Glutamatergic neuron (in vitro differentiated cells): ENCODE measurements at regions not wholly inside any gene's neighbourhood (a gene's known extent, or its start where the extent isn't known, plus 50 kb on each side); places are given as distances from the start of the nearest gene placed in this dataset.
"Not testable (repeated sequence)": the region's sequence is repeated elsewhere in the genome, so short reads cannot be mapped to it uniquely, and the experiment has no call there.

Experiments used
- DNase-seq: peaks from one replicate; pipeline ENCODE4 v3.0.0; 2022
- H3K27ac Mint-ChIP-seq: one replicate; pipeline ENCODE4 v1.8.0; 2020; ENCODE audit warnings: mild to moderate bottlenecking, mixed read lengths, inconsistent platforms; ENCODE audit not compliant: unreplicated experiment
- H3K27me3 Mint-ChIP-seq: one replicate; pipeline ENCODE4 v1.8.0; 2020; ENCODE audit warnings: mild to moderate bottlenecking, moderate library complexity, mixed read lengths, inconsistent platforms; ENCODE audit not compliant: unreplicated experiment
- H3K36me3 Mint-ChIP-seq: one replicate; pipeline ENCODE4 v1.8.0; 2020; ENCODE audit warnings: mild to moderate bottlenecking, mixed read lengths, inconsistent platforms; ENCODE audit not compliant: unreplicated experiment
- H3K4me1 Mint-ChIP-seq: one replicate; pipeline ENCODE4 v1.8.0; 2020; ENCODE audit warnings: mild to moderate bottlenecking, low read depth, mixed read lengths, inconsistent platforms; ENCODE audit not compliant: unreplicated experiment
- H3K4me3 Mint-ChIP-seq: one replicate; pipeline ENCODE4 v1.8.0; 2020; ENCODE audit warnings: mild to moderate bottlenecking, mixed read lengths, inconsistent platforms; ENCODE audit not compliant: unreplicated experiment
- H3K9me3 Mint-ChIP-seq: one replicate; pipeline ENCODE4 v1.8.0; 2020; ENCODE audit warnings: mild to moderate bottlenecking, moderate library complexity, mixed read lengths, inconsistent platforms; ENCODE audit not compliant: unreplicated experiment
- TF ChIP-seq, protein P1 (sequence below): fragments of 200-600 bp; sonication (generic); IDR thresholded peaks from one replicate; pipeline ENCODE4 v1.5.0; 2021; ENCODE audit not compliant: partially characterized antibody, unreplicated experiment

DNA sequence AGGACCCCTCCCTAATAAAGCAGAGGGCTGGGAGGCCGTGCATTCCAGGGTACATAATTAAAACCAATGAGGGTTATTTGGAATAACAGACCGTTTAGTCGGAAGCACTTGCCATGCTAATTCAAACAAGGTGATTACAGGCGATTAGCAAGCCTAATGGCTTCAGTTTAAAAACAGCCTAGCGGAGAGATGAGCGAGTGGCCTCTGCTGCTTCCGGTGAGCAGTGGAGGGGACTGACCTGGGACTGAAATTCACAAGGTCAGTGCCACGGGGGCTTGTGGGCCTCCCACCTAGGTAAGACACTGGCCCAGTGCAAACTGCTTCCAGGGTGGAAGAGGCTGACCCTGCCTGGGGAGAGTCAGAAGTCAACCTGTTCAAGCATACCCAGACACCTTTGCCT lies 56.8 kb upstream of the ALX4 start:
- H3K4me1 Mint-ChIP-seq = peaks cover 9% of the 10 kb centered on the region
- no peak overlapping the region for H3K4me3 Mint-ChIP-seq
- H3K9me3 Mint-ChIP-seq = no peaks in the 10 kb centered on the region
- TF ChIP-seq, protein P1, sequence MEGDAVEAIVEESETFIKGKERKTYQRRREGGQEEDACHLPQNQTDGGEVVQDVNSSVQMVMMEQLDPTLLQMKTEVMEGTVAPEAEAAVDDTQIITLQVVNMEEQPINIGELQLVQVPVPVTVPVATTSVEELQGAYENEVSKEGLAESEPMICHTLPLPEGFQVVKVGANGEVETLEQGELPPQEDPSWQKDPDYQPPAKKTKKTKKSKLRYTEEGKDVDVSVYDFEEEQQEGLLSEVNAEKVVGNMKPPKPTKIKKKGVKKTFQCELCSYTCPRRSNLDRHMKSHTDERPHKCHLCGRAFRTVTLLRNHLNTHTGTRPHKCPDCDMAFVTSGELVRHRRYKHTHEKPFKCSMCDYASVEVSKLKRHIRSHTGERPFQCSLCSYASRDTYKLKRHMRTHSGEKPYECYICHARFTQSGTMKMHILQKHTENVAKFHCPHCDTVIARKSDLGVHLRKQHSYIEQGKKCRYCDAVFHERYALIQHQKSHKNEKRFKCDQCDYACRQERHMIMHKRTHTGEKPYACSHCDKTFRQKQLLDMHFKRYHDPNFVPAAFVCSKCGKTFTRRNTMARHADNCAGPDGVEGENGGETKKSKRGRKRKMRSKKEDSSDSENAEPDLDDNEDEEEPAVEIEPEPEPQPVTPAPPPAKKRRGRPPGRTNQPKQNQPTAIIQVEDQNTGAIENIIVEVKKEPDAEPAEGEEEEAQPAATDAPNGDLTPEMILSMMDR = no peak
- H3K27me3 Mint-ChIP-seq = peaks cover 2% of the 10 kb centered on the region
- no peak for DNase-seq
- H3K27ac Mint-ChIP-seq = no peak overlapping the region
- no peaks in the 10 kb centered on the region for H3K36me3 Mint-ChIP-seq

DNA sequence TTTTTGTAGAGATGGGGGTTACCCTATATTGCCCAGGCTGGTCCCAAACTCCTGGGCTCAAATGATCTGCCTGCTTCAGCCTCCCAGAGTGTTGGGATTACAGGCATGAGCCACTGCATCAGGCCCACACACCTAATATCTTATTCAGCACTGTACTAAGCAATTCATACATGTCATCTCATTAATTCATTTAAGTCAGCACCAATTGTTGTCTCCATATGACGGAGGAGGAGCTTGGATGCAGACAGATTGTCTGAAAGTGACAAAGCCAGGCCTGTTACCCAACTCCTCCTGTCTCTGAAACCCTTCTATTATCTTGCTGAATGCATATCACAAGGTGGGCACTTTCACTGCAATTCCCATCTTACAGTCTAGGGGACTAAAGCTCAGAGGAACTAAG lies 57.5 kb upstream of the ALX4 start:
- H3K27ac Mint-ChIP-seq = no peak overlapping the region
- H3K4me1 Mint-ChIP-seq = peaks cover 9% of the 10 kb centered on the region
- no peaks in the 10 kb centered on the region for H3K9me3 Mint-ChIP-seq

DNA sequence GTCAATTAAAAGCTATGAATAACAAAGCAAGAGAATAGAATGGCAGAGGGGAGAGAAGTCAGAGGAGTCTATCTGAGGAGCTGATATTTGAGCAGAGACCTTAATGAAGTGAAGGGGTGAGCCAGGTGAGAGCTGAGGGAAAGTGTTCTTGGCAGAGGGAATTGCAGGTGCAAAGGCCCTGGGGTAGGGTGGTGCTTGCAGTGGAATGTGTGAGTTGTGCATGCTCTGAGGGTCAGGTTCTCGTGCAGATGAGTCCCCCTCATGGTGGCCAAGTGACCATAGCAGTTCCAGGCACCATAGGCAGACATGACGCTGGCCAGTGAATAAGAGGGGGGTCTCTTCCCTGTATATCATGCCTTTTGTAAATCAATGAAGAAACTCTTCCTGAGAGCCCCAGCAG lies 58.9 kb upstream of the ALX4 start:
- no peaks in the 10 kb centered on the region for H3K9me3 Mint-ChIP-seq
- no peak for DNase-seq
- no peak overlapping the region for H3K4me3 Mint-ChIP-seq
- H3K27ac Mint-ChIP-seq = no peak overlapping the region
- peaks cover 2% of the 10 kb centered on the region for H3K27me3 Mint-ChIP-seq
- H3K4me1 Mint-ChIP-seq = peaks cover 9% of the 10 kb centered on the region
- no peaks in the 10 kb centered on the region for H3K36me3 Mint-ChIP-seq
- TF ChIP-seq, protein P1 = no peak

More for the DNA sequence above, 57.5 kb upstream of the ALX4 start:
- no peak for DNase-seq
- H3K27me3 Mint-ChIP-seq = peaks cover 2% of the 10 kb centered on the region
- no peaks in the 10 kb centered on the region for H3K36me3 Mint-ChIP-seq
- H3K4me3 Mint-ChIP-seq = no peak overlapping the region
- TF ChIP-seq, protein P1 = no peak

DNA sequence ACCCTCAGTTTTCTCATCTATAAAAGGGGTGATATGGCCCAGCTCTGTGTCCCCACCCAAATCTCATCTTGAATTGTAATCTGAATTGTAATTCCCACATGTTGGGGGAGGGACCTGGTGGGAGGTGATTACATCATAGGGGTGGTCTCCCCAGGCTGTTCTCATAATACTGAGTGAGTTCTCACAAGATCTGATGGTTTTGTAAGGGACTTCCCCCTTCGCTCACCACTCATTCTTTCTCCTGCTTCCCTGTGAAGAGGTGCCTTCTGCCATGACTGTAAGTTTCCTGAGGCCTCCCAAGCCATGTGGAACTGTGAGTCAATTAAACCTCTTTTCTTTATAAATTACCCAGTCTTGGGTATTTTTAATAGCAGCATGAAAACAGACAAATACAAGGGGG lies 61.1 kb upstream of the ALX4 start:
- DNase-seq, H3K27ac Mint-ChIP-seq, H3K9me3 Mint-ChIP-seq, H3K4me1 Mint-ChIP-seq, H3K4me3 Mint-ChIP-seq, H3K36me3 Mint-ChIP-seq, H3K27me3 Mint-ChIP-seq: not testable (repeated sequence)

DNA sequence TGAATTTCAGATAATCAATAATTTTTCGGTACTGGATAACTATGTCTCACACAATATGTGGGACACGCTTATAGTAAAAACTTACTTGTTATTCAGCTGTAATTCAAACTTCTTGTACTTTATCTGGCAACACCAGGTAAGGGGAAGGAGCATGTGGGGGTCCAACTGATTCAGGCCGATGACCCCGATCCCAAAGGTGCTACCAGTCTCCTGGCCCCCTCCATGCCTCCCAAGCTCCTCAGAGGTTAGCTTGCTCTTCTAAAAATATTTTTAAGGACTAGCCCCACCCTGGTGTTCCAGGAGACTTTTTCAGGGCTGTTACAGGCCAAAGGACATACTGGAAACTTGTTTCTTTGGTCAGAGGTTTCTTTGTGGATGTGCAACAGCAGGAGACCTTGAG lies 61.8 kb upstream of the ALX4 start:
- Mint-ChIP-seq H3K9me3 (no peaks in the 10 kb centered on the region), H3K4me3 (no peak overlapping the region), H3K27me3 (peaks cover 7% of the 10 kb centered on the region), H3K27ac (no peak overlapping the region), H3K4me1 (peaks cover 5% of the 10 kb centered on the region), H3K36me3 (no peaks in the 10 kb centered on the region)
- TF ChIP-seq, protein P1 = no peak
- no peak for DNase-seq

DNA sequence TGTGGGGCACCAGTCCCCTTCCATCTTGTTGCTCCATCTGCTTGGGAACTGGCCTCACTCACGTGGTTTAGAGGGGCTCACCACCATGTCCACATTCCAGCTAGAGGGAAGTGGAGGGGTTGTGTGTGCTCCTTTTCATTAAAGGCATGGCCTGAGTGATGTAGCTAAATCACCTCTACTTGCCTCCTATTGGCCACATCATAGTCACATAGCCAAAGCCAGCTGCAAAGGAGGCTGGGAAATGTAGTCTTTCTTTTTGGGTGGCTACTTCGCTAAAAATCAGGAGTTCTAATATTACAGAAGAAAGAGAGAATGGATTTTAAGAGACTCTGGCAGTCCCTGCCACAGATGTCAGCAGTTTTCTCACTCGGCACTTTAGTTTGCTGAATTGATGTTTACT lies 63.0 kb upstream of the ALX4 start:
- Mint-ChIP-seq H3K4me3 (no peak overlapping the region), H3K9me3 (no peaks in the 10 kb centered on the region), H3K27ac (no peak overlapping the region), H3K27me3 (peaks cover 9% of the 10 kb centered on the region), H3K36me3 (no peaks in the 10 kb centered on the region), H3K4me1 (no peaks in the 10 kb centered on the region)
- DNase-seq = no peak
- TF ChIP-seq, protein P1 = no peak
